ENCODE measurements at regions not wholly inside any gene's neighbourhood (a gene's known extent, or its start where the extent isn't known, plus 50 kb on each side); places are given as distances from the start of the nearest gene placed in this dataset.

- TF ChIP-seq CTCF (IDR thresholded peaks at IDR 0.05) = no peak
- TF ChIP-seq POLR2A (IDR thresholded peaks at IDR 0.05) = no peak
These were observed 306.5 kb upstream of the SPTLC3 start for GRCh38 chr20:12702312-12702711.
